ENCODE measurements at regions not wholly inside any gene's neighbourhood (a gene's known extent, or its start where the extent isn't known, plus 50 kb on each side); places are given as distances from the start of the nearest gene placed in this dataset.

DNA sequence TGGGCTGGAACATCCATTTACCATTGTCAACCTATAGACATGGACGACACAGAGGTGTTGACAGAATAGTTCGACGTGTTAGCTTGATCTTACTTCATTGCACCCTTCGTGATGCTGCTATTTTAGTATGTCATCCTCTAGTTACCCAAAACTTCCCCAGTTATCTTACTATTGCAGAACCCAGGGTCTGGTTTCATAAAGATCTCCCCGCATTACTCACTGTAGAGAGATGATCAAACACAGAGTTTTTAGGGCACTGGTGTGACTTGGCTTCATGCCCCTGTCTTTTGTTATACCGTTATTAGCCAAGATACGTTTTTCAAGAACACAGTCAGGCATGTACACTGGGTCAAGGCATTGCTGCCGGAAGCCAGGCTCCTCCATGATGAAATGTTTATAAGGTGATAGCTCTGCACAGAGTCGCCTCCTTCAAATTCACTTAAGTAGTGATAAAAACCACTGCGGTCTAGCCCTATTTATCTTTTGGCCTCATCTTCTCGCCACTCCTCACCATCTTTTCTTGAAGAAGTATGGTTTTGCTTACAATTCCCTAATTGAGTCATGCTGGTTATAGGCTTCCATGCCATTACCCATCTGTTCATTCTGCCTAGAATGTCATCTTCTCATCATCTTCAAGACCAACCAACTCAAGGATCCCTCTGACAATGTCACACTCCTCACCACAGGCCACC, 1127.9 kb downstream of the VRK1 start:
- WGBS (ENCODE audit: insufficient coverage, insufficient read length): no CpG with 5 or more reads among the region's 11 CpGs
- H3K36me3 ChIP-seq (ENCODE audit: control insufficient read depth, insufficient read depth, low read length): no peaks in the 10 kb centered on the region

DNA sequence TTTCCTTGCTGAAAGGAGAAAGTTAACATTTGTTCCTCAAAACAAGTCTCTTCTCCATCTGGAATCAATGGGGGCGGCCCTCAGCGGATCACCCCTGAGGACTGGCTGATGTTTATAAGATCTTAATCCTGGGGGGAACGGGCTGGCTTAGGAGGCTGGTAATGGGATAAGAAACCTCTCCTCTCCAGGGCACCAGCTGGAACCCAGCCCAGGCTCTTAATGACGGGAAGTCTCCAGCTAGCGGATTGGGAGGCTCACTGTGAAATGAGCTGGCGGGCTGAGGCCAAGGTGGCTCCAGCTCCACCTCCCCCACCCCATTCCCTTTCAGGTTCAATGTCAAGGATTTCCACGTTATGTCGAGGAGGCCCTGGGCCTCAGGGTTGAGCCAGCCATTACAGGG, 1133.0 kb downstream of the VRK1 start:
- H3K4me1 ChIP-seq (ENCODE audit: control insufficient read depth, insufficient read depth, low read length): no peaks in the 10 kb centered on the region
- H3K36me3 ChIP-seq (ENCODE audit: control insufficient read depth, insufficient read depth, low read length): no peaks in the 10 kb centered on the region
- H3K27ac ChIP-seq (ENCODE audit: low read length): no peak overlapping the region
- no peaks in the 10 kb centered on the region for H3K27me3 ChIP-seq (ENCODE audit: control insufficient read depth, insufficient read depth, low read length)
- DNase-seq (ENCODE audit: low read depth, low spot score): no peak
- H3K4me3 ChIP-seq (ENCODE audit: low read length): no peak overlapping the region
- H3K9me3 ChIP-seq (ENCODE audit: control insufficient read depth, insufficient read depth, low read length): no peaks in the 10 kb centered on the region
- no CpG with 5 or more reads among the region's 8 CpGs for WGBS (ENCODE audit: insufficient coverage, insufficient read length)

More for the DNA sequence above, 1127.9 kb downstream of the VRK1 start:
- Histone ChIP-seq H3K27me3 (ENCODE audit: control insufficient read depth, insufficient read depth, low read length) (no peaks in the 10 kb centered on the region), H3K9me3 (ENCODE audit: control insufficient read depth, insufficient read depth, low read length) (no peaks in the 10 kb centered on the region), H3K4me3 (ENCODE audit: low read length) (no peak overlapping the region), H3K4me1 (ENCODE audit: control insufficient read depth, insufficient read depth, low read length) (no peaks in the 10 kb centered on the region), H3K27ac (ENCODE audit: low read length) (no peak overlapping the region)
- no peak for DNase-seq (ENCODE audit: low read depth, low spot score)

DNA sequence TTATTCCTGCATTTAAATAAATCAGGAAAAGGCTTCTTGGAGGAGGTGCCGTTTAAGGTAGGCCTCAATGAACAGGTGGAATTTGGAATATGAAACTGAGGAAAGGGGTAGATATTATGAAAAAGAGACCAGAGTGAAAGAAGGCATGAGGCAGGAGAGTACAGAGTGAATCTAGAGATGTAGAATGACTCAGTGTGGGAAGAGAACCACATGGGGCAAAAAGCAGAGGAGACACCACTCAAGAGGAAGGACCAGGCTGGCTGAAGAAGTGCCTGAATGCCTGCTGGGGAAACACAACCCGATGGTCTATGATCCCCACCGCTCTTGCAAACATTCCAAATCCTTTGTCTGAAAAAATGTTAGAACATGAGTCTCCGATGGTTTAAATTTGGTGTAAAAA, 1134.1 kb downstream of the VRK1 start:
- Histone ChIP-seq H3K4me3 (ENCODE audit: low read length) (no peak overlapping the region), H3K27me3 (ENCODE audit: control insufficient read depth, insufficient read depth, low read length) (no peaks in the 10 kb centered on the region), H3K9me3 (ENCODE audit: control insufficient read depth, insufficient read depth, low read length) (no peaks in the 10 kb centered on the region), H3K36me3 (ENCODE audit: control insufficient read depth, insufficient read depth, low read length) (no peaks in the 10 kb centered on the region), H3K4me1 (ENCODE audit: control insufficient read depth, insufficient read depth, low read length) (no peaks in the 10 kb centered on the region), H3K27ac (ENCODE audit: low read length) (no peak overlapping the region)
- 100% methylated on average over 1 of the region's 4 CpGs for WGBS (ENCODE audit: insufficient coverage, insufficient read length)
- no peak for DNase-seq (ENCODE audit: low read depth, low spot score)

GRCh38 chr14:97942921-97943320, 1145.7 kb downstream of the VRK1 start:
- H3K9me3 ChIP-seq (ENCODE audit: control insufficient read depth, insufficient read depth, low read length): no peaks in the 10 kb centered on the region
- H3K4me1 ChIP-seq (ENCODE audit: control insufficient read depth, insufficient read depth, low read length): no peaks in the 10 kb centered on the region
- H3K36me3 ChIP-seq (ENCODE audit: control insufficient read depth, insufficient read depth, low read length): no peaks in the 10 kb centered on the region
- no peak for DNase-seq (ENCODE audit: low read depth, low spot score)
- H3K4me3 ChIP-seq (ENCODE audit: low read length): no peak overlapping the region
- no CpG with 5 or more reads among the region's 1 CpG for WGBS (ENCODE audit: insufficient coverage, insufficient read length)
- no peaks in the 10 kb centered on the region for H3K27me3 ChIP-seq (ENCODE audit: control insufficient read depth, insufficient read depth, low read length)
- H3K27ac ChIP-seq (ENCODE audit: low read length): no peak overlapping the region

- DNase-seq (ENCODE audit: low read depth, low spot score): no peak
- H3K9me3 ChIP-seq (ENCODE audit: control insufficient read depth, insufficient read depth, low read length): no peaks in the 10 kb centered on the region
- no peak overlapping the region for H3K4me3 ChIP-seq (ENCODE audit: low read length)
- H3K27me3 ChIP-seq (ENCODE audit: control insufficient read depth, insufficient read depth, low read length): no peaks in the 10 kb centered on the region
- H3K36me3 ChIP-seq (ENCODE audit: control insufficient read depth, insufficient read depth, low read length): no peaks in the 10 kb centered on the region
- no peak overlapping the region for H3K27ac ChIP-seq (ENCODE audit: low read length)
- no peaks in the 10 kb centered on the region for H3K4me1 ChIP-seq (ENCODE audit: control insufficient read depth, insufficient read depth, low read length)
- WGBS (ENCODE audit: insufficient coverage, insufficient read length): no CpG with 5 or more reads among the region's 1 CpG
These were observed 1146.4 kb downstream of the VRK1 start for GRCh38 chr14:97943619-97944018.

GRCh38 chr14:97944380-97944779, 1147.2 kb downstream of the VRK1 start:
- Histone ChIP-seq H3K4me1 (ENCODE audit: control insufficient read depth, insufficient read depth, low read length) (0 out of 2 replicates have a peak, but pooled peaks cover 2% of the 10 kb centered on the region), H3K27ac (ENCODE audit: low read length) (no peak overlapping the region), H3K27me3 (ENCODE audit: control insufficient read depth, insufficient read depth, low read length) (no peaks in the 10 kb centered on the region), H3K4me3 (ENCODE audit: low read length) (no peak overlapping the region), H3K36me3 (ENCODE audit: control insufficient read depth, insufficient read depth, low read length) (no peaks in the 10 kb centered on the region), H3K9me3 (ENCODE audit: control insufficient read depth, insufficient read depth, low read length) (no peaks in the 10 kb centered on the region)
- WGBS (ENCODE audit: insufficient coverage, insufficient read length): no CpG with 5 or more reads among the region's 1 CpG
- DNase-seq (ENCODE audit: low read depth, low spot score): no peak

- H3K27me3 ChIP-seq (ENCODE audit: control insufficient read depth, insufficient read depth, low read length): no peaks in the 10 kb centered on the region
- no peaks in the 10 kb centered on the region for H3K9me3 ChIP-seq (ENCODE audit: control insufficient read depth, insufficient read depth, low read length)
- 0 out of 2 replicates have a peak, but pooled peaks cover 2% of the 10 kb centered on the region for H3K4me1 ChIP-seq (ENCODE audit: control insufficient read depth, insufficient read depth, low read length)
- H3K4me3 ChIP-seq (ENCODE audit: low read length): no peak overlapping the region
- no peaks in the 10 kb centered on the region for H3K36me3 ChIP-seq (ENCODE audit: control insufficient read depth, insufficient read depth, low read length)
- no peak overlapping the region for H3K27ac ChIP-seq (ENCODE audit: low read length)
- no peak for DNase-seq (ENCODE audit: low read depth, low spot score)
These were observed 1148.4 kb downstream of the VRK1 start for GRCh38 chr14:97945631-97946030.

- H3K9me3 ChIP-seq (ENCODE audit: control insufficient read depth, insufficient read depth, low read length): no peaks in the 10 kb centered on the region
- WGBS (ENCODE audit: insufficient coverage, insufficient read length): no CpG with 5 or more reads among the region's 2 CpGs
- no peak for DNase-seq (ENCODE audit: low read depth, low spot score)
These were observed 1149.1 kb downstream of the VRK1 start for GRCh38 chr14:97946240-97946639.

DNA sequence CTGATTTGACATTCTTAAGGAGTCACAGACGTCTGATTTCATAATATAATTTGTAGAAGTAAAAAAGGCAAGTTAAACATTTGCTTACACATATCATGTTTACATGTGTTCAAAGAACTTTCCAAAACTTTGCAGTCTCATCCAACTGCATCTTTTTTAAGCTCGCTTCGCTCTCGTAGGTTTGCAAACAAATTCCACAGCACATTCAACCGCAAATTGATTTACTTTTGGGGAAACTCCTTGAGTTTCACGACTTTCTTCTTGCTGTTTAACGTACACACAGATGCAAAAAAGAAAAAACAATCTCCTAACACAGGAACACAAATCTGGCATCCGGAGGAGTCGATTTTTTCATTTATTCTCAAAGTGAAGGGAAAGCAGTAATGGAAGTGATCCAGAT, 1149.5 kb downstream of the VRK1 start:
- H3K36me3 ChIP-seq (ENCODE audit: control insufficient read depth, insufficient read depth, low read length): no peaks in the 10 kb centered on the region
- H3K27ac ChIP-seq (ENCODE audit: low read length): no peak overlapping the region
- no peaks in the 10 kb centered on the region for H3K27me3 ChIP-seq (ENCODE audit: control insufficient read depth, insufficient read depth, low read length)
- no CpG with 5 or more reads among the region's 9 CpGs for WGBS (ENCODE audit: insufficient coverage, insufficient read length)
- no peaks in the 10 kb centered on the region for H3K9me3 ChIP-seq (ENCODE audit: control insufficient read depth, insufficient read depth, low read length)
- no peak overlapping the region for H3K4me3 ChIP-seq (ENCODE audit: low read length)
- H3K4me1 ChIP-seq (ENCODE audit: control insufficient read depth, insufficient read depth, low read length): 0 out of 2 replicates have a peak, but pooled peaks cover 2% of the 10 kb centered on the region
- no peak for DNase-seq (ENCODE audit: low read depth, low spot score)

More at GRCh38 chr14:97946240-97946639, 1149.1 kb downstream of the VRK1 start:
- H3K27ac ChIP-seq (ENCODE audit: low read length): no peak overlapping the region
- 0 out of 2 replicates have a peak, but pooled peaks cover 2% of the 10 kb centered on the region for H3K4me1 ChIP-seq (ENCODE audit: control insufficient read depth, insufficient read depth, low read length)
- no peaks in the 10 kb centered on the region for H3K36me3 ChIP-seq (ENCODE audit: control insufficient read depth, insufficient read depth, low read length)
- no peaks in the 10 kb centered on the region for H3K27me3 ChIP-seq (ENCODE audit: control insufficient read depth, insufficient read depth, low read length)
- no peak overlapping the region for H3K4me3 ChIP-seq (ENCODE audit: low read length)

DNA sequence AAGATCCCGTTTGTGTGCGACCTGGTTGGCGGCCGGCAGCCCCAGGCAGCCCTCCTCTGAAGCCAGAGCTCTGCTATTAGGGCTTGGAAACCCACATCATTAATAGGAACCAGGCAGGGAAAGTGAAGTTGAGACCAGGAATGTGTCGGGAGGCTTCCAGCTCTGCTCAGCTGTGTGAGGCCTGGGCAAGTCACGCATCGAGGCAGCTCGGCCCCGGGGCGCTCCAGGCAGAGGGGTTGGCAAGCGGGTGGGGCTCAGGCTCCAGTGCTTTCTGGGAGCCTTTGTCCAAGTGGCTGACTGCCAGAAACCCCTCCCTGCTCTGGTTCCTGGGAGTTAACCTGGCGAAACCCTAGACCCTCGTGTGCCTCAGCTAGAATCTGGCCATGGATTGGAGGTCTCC, 1151.7 kb downstream of the VRK1 start:
- DNase-seq (ENCODE audit: low read depth, low spot score): no peak
- H3K27ac ChIP-seq (ENCODE audit: low read length): no peak overlapping the region
- no peaks in the 10 kb centered on the region for H3K9me3 ChIP-seq (ENCODE audit: control insufficient read depth, insufficient read depth, low read length)
- WGBS (ENCODE audit: insufficient coverage, insufficient read length): no CpG with 5 or more reads among the region's 13 CpGs
- H3K4me1 ChIP-seq (ENCODE audit: control insufficient read depth, insufficient read depth, low read length): 0 out of 2 replicates have a peak, but pooled peaks cover 2% of the 10 kb centered on the region
- no peak overlapping the region for H3K4me3 ChIP-seq (ENCODE audit: low read length)
- H3K36me3 ChIP-seq (ENCODE audit: control insufficient read depth, insufficient read depth, low read length): no peaks in the 10 kb centered on the region
- H3K27me3 ChIP-seq (ENCODE audit: control insufficient read depth, insufficient read depth, low read length): no peaks in the 10 kb centered on the region
